ENCODE measurements at regions not wholly inside any gene's neighbourhood (a gene's known extent, or its start where the extent isn't known, plus 50 kb on each side); places are given as distances from the start of the nearest gene placed in this dataset.

DNA sequence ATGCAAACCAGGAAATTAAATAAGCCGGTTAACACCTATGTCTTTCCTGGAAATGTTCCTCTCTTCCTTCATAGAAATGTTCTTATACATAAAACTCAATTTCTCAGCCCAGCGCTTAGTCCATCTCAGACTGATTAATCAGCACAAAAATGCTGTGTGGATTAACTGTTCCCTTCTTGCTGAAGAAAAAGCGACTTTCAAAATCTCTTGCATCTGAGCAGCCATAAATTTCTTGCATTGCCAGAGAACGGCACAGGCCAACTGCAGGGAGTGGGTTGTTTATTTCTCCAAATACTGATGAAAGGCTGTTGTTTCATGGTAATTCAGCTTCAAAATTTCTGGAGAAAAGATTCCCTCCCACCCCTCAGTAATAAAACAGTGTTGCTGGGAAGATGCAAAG lies 517.6 kb downstream of the BTBD3 start:
- TF ChIP-seq, protein P1, sequence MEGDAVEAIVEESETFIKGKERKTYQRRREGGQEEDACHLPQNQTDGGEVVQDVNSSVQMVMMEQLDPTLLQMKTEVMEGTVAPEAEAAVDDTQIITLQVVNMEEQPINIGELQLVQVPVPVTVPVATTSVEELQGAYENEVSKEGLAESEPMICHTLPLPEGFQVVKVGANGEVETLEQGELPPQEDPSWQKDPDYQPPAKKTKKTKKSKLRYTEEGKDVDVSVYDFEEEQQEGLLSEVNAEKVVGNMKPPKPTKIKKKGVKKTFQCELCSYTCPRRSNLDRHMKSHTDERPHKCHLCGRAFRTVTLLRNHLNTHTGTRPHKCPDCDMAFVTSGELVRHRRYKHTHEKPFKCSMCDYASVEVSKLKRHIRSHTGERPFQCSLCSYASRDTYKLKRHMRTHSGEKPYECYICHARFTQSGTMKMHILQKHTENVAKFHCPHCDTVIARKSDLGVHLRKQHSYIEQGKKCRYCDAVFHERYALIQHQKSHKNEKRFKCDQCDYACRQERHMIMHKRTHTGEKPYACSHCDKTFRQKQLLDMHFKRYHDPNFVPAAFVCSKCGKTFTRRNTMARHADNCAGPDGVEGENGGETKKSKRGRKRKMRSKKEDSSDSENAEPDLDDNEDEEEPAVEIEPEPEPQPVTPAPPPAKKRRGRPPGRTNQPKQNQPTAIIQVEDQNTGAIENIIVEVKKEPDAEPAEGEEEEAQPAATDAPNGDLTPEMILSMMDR (IDR thresholded peaks at IDR 0.05): no peak
- TF ChIP-seq POLR2A (IDR thresholded peaks at IDR 0.05): no peak

Data from tibial nerve (tissue), 3 donors.